Smooth muscle cell of the brain vasculature (primary cell): ENCODE measurements at regions not wholly inside any gene's neighbourhood (a gene's known extent, or its start where the extent isn't known, plus 50 kb on each side); places are given as distances from the start of the nearest gene placed in this dataset.
"Not testable (repeated sequence)": the region's sequence is repeated elsewhere in the genome, so short reads cannot be mapped to it uniquely, and the experiment has no call there.

Source experiments
- DNase-seq: peaks from one replicate; pipeline ENCODE4 v3.0.0-alpha.2; 2012; ENCODE audit warnings: low read depth, low spot score

DNA sequence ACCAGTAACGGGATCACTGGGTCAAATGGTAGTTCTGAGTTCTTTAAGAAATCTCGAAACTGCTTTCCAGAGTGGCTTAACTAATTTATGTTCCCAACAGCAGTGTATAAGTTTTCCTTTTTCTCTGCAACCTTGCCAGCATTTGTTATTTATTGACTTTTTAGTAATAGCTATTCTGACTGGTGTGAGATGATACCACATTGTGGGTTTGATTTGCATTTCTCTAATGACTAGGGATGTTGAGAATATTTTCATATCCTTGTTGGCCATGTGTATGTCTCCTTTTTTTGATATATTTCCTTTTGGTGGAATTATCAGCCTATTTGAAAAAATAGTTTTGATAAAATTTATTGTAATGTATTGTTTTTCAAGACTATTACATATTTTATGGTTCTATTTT, 701.2 kb upstream of the FBXO33 start:
- DNase-seq, result no peak

DNA sequence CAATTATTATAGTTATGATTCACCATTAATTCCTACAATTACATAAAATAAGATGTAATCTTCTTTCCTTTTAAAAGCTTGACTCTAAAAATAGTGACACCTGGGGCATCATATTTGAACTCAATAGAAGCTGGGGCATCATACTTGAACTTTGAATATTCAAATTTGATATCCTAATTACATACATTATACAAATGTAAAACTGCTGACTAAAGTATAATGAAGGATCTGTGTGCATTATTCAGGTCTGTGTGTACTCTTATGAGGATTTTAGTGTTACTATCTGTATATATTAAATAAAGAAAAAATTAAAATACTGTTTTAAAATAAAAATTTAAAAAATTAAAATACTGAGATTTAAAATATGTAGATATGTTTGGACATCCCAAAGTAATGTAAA, 696.9 kb upstream of the FBXO33 start:
- no peak for DNase-seq

DNA sequence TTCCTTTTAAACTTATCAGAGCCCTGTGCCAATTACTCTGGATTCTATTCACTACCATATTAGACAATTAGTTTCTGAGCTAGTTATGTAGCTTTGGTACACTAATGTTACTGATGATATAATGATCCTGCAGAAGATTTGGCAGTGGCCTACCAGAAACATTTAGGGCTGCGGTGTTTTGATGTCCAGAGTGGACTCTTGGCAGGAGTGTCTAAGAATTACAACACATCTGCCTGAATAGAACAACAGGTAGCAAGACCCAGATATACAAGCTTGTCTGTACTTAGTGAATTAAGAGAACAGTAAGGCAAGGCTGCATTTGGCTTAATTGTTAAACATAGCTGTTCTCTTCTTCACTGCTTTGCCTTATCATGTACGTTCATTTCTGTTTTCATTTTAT, 691.6 kb upstream of the FBXO33 start:
- DNase-seq, result no peak

DNA sequence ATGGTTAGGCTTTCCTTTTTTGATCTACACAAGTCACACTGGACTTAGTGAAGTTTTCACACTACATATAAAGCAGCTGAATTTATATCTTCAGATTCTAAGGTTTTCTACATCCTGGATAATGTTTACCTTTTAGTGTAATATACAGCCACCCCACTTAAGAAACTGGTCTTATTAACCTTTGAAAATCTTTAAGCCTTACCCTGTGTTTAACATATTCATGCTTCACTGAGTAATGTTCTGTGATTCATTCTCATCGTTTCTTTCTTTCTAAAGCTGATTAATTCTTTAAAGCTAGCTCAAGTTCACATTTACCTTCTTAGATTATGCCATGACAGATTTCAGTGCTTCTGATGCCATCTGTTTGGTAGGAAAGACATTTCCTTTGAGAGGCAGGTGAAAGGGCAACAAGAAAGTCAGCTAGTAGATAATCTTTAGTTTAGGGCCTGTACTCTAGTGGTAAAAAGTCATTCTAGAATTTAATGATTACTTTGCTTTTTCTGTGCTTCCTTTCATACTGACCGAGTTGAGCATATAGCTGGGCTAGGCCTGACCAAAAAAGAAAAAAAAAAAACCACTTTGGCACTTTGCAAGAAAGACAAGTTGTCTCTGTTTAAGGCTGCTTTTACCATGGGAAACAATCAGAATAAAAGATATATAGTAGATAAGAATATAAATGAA, 690.9 kb upstream of the FBXO33 start:
- no peak for DNase-seq

DNA sequence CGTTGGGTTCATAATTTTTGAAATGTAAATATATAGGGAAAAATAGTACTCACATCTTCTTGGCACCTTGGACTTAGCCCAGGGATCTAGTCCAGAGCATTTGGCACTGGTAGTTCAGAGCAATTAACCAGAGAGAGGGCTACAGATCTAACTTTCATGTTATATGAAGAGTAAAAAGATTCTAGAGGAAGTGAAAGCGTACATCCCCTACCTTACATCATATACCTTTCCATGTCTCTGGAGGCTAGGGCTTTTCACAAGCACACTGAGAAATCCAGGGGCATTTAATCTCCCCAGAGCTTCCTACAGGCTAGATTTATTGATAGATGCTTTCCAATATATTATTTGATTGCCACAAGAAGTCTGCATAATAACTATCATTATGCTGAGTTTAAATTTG, 687.5 kb upstream of the FBXO33 start:
- no peak for DNase-seq

DNA sequence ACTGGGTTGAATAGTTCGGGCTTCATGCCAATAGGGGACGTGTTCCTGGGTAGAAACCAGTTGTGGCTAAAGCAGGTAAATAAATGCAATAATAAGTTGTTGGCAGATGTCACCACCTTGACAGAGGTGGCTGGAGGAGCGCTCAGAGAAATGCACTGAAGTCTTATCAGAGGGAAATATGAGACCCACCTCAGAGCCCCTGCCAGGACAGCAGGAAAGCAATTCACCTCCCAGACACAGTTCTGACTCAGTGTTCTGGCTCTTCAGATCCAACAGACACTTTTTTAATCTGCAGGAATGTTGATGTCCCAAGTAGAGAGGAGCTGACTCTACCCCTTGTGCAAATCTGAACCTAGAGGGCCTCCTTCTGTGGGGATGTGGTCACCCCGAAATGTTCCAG, 687.1 kb upstream of the FBXO33 start:
- DNase-seq, result no peak

DNA sequence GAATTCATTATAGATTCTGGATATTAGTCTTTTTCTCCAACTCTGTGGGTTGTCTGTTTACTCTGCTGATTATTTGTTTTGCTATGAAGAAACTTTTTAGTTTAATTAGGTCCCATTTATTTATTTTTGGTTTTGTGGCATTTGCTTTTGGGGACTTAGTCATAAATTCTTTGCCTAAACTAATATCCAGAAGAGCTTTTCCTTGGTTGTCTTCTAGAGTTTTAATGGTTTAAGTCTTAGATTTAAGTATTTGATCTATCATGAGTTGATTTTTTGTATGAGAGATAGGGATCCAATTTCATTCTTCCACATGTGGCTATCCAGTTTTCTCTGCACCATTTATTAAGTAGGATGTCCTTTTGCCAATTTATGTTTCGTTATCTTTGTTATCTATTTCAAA, 683.4 kb upstream of the FBXO33 start:
- no peak for DNase-seq

DNA sequence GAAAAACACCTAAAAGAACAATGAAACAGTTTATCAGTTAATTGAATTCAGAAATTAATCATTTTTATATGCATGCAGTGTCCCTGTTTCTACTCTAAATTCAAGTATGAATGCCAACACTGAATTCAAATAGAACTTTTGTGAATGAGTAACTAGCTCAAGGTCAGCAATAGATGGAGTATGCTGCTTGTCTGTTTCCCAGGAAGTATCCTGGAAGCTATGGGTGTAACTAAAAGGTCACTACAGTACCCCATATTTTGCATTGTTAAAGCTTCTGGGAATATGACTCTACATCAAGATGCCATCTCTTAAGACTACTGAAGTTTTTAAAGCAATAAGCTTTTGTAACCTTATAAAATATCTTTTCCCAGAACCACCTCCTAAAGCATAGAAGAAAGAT, 681.4 kb upstream of the FBXO33 start:
- no peak for DNase-seq

DNA sequence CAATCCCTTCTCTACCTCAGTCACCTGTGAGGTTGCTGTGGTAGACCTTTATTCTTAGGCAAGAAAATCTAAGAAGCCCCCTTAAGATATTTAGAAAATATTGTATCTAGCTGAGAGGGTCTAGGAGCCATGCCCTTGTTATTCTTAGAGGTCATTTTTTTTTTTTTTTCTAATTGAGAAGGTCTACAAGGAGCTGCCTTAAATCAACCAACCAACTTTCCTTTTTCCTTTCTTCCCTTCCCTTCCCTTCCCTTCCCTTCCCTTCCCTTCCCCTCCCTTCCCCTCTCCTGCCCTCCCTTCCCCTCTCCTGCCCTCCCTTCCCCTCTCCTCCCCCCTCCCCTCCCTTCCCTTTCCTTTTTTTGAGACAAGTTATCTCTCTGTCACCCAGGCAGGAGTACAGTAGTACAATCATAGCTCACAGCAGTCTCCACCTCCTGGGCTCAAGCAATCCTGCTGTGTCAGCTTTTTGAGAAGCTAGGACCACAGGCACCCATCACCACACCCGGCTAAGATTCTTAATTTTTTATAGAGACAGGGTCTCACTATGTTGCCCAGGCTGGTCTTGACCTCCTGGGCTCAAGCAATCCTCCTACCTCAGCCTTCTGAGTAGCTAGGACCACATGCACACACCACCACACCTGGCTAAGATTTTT, 668.4 kb upstream of the FBXO33 start:
- no peak for DNase-seq

DNA sequence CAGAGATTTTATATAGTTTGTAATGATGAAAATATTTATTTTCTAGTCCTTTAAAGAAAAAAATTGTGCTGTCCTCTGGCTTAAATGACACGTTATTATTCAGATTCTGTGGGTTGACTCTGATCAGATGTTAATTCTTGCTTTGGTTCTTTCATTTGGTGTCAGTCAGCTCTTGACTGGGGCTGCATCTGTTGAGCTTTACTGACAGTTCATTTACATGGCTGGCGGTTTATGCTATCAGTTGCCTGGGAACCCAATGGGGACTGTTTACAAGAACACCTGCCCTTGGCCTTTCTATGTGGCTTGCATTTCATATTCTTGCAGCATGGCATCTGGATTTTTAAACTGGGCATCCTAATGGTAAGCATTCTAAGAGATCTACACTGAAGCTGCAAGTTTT, 667.1 kb upstream of the FBXO33 start:
- no peak for DNase-seq

DNA sequence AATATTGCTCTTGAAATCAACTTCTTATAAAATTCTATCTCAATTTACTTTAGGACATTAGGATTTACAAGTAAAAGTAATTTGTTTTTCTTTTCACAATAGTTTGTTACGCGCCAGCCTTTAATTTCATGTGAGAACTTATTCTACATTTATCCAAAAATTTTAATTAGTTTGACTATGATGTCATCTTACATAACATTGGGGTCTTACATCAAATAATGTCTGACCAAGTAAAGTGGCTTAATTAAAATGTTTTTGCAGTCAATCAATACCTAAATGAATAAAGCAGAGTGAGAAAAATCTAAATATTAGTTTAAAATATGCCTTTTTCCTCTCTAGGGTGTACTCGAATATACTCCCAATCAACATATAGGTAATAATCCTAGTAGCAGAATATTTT, 666.2 kb upstream of the FBXO33 start:
- no peak for DNase-seq

DNA sequence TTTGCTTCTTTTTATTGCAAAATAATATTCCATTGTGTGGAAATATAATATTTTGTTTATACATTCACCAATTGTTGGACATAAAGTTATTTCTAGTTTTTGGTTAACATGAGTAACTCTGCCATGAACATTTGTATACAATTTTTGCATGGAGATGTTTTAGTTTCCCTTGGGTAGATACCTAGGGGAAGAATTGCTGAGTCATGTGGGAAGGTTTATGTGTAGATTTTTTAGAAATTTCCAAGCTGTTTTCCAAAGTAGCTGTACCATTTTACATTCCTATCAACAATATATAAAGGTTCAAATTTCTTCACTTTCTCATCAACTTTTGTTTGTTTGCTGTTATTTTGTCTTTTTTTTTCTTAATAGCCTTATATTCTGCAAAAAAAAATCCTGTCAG, 664.7 kb upstream of the FBXO33 start:
- no peak for DNase-seq

DNA sequence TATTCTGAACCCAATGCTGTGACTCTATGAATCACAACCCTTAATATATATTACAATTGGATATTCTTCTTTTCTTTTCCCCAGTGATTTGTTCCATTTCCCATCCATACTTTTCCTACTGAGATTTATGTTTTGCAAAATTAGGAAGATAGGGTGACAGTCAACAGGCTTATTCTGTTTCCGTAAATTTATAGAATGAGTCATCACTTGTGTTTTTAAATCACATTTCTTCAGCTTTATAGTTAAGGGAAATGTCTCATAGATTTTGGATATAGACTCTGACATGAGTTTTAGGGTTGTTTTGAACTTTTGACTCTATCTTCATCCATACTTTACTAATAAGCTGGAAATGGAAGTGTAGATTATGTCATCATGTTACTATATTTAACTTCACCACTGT, 661.6 kb upstream of the FBXO33 start:
- DNase-seq, result no peak

DNA sequence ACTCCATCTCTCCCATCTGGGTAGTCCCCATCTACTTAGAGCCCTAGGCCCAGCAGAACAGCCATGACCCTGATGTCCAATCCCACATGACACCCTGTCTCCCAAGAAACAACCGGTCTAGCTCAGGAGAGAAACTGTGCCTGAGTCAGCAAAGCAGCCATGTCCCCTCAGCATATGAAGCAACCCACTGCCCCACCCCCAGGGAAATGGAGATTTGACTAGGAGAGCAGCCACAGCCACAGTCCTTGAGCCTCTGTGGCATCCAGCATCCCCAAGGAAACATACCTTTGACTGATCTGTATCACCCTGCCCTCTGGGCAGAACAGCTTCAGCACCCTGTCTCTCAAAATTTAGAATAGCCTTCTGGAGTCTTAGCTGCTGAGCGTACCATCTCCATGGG, 641.9 kb upstream of the FBXO33 start:
- no peak for DNase-seq

DNA sequence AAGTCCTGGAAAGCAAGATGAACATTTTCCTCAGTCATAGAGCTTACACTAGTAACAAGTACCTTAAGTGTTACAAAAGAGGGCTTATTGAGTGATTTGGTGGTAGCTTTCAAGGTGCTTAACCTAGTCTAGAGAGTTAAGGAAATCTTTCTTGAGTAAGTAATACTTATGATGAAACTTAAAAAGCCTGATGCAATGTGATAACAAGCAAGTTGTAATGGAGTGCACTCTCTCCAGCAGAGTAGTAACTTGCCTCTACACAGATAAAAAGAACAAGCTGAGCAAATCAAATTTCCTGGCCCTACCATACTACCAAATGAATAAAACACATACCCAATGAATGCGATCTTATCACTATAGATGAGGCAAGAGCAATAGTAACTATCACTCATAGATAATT, 639.9 kb upstream of the FBXO33 start:
- no peak for DNase-seq

DNA sequence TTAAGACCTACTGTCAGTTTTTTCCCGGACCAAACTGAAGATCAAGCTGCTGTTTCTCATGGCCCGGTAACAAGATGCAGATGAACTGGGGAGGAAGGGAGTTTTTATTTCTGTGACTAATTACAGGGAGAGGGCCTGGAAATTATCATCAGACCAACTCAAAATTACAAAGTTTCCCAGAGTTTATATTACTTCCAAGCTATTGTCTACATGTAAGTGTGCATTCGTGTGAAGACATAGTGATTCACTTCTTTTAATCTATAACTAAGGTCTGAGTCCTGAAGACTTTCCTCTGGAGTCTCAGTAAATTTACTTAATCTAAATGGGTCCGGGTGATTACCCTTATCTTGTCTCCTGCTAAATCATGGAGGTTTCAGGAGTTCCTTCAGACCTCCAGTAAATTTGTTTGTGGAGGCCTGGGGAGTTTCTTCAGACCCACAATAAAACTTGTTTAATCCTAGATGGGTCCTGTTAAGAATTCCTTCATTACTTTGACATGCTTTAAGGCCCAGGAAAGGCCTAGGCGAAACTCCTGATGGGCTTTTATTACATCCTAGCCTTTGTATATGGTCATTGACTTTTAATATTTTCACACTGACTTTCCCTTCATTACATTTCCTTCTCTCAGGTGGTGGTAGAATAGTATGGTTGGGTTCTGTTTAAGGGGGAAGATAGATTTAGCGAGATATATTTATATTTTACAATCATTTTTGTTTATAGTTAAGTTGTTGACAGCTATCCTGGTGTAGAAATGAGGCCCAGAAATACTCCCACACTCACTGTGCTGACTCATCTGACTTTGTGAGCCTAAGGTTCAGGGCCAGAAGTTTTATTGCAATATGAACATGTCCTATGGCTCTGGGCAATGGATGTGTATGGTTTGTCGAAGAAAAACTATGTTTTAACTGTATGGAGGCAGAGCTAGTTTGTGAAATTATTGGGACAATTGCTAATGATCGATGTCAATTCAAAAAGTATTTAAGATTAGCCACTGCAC, 627.0 kb upstream of the FBXO33 start:
- no peak for DNase-seq

DNA sequence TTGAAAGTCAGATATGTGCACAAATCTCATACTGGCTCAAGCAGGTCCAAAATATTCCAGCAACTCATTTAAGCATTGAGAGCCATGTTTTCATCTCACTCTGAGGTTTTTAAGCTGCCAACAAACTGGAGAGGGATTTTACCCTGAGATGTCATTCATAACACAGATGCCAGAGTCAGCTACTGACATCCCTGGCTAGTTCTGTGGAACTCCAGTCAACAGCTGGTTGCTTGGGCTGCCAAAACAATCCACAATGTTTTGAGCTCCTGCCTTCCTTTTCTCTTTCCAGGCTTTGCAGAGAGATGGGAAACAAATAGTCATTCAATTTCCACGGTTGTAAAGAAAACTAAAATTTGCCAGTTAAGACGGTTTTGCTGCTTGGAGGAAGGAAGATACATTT, 621.2 kb upstream of the FBXO33 start:
- no peak for DNase-seq

DNA sequence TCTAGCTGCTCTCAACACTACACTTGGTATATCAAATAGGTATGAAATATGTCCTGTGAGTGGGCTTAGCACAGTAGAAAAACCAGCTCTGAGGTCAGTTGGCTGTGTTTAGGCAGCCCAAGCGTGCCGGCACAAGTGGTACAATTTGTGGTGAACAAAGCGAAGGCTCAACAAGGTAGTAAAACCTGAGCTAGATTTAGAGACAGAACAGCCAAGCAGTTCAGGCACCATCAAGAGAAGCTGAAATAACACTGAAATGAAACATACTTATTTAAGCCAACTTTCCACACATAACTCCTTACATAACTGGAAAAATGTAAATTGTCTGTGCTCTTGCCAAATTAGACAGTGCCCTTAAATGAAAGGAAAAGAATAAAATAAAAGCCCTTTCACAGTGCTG, 596.8 kb upstream of the FBXO33 start:
- no peak for DNase-seq

DNA sequence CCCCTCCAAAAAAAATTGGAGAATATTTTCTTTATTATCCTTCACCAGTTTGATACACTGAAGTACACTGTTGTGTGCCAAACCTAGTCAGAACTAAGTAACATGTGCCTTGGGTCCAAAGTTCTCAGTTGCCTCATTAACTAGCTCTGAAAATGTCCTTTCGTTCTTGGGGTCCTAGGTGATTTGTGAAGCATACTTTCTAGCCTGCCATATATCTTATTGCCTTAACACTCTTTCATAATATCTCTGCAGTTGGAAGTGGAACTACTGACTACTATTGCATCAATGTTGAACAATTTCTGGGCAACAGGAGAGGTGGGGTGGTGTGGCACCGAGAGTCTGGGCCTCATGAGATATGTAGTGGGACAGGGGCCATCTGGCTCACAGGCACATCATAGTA, 592.9 kb upstream of the FBXO33 start:
- no peak for DNase-seq

DNA sequence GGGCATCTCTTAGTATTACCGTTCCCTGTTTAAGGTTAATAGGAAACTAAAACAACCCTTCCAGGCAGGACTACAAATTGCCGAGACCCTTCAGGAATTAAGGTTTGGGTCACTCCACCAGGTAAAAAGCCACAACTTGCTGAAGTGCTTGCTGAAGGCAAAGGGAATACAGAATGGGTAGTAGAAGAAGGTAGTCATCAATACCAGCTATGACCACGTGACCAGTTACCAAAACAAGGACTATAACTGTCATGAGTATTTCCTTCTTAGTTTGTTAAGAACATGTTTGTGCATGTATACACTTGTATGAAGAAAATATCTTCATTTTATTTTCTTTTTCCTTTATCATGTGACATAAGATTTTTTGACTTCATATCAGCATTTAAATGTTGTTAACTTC, 578.7 kb upstream of the FBXO33 start:
- DNase-seq, result no peak

DNA sequence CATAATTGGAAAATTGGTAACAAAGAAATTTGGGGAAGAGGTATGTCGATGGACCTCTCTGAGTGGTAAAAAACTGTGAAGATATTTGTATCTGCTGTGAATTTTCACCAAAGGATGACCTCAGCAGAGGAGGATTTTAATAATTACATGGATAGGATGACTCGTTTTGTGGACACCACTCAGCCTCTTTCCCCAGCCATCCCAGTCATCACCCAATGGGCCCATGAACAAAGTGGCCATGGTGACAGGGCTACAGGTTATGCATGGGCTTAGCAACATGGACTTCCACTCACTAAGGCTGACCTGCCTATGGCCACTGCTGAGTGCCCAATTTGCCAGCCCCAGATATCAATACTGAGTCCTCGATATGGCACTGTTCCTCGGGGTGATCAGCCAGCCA, 577.5 kb upstream of the FBXO33 start:
- no peak for DNase-seq

DNA sequence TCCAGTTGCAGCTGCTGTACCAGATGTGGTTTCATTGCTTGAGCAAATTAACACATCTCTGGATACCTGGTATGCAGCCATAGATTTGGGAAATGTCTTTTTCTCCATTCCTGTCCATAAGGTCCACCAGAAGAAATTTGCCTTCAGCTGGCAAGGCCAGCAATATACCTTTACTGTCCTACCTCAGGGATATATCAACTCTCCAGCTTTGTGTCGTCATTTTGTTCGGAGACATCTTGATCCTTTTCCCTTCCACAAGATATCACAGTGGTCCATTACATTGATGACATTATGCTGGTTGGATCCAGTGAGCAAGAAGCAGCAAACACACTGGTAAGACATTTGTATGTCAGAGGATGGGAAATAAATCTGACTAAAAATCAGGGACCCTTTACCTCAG, 576.1 kb upstream of the FBXO33 start:
- DNase-seq, result not testable (repeated sequence)
